ENCODE measurements at regions not wholly inside any gene's neighbourhood (a gene's known extent, or its start where the extent isn't known, plus 50 kb on each side); places are given as distances from the start of the nearest gene placed in this dataset.
"Not testable (repeated sequence)": the region's sequence is repeated elsewhere in the genome, so short reads cannot be mapped to it uniquely, and the experiment has no call there.

GRCh38 chr2:35932276-35932963, 423.2 kb upstream of the CRIM1 start:
- DNase-seq = no peak

- no peak for DNase-seq
Observed at GRCh38 chr2:35931626-35932025, 424.0 kb upstream of the CRIM1 start.

GRCh38 chr2:35931115-35931514, 424.5 kb upstream of the CRIM1 start:
- no peak for DNase-seq

DNA sequence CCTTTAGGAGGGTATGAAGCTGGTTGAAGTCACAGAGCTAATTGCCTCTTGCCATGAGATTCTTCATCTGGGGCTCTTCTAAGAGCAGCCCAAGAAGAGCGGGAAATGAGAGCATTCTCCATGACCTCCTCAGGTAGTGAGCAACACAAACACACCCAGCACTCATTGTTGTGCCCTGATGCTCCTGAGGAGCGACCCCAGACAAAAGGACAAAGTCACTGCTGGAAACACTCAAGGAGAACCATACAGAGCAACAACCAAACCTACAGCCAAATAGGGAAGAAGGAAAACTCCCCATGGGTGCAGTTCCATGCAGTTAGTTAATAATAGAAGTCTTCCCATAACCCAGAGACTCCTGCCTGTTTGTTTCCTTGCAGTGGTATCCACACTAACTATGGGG, 426.0 kb upstream of the CRIM1 start:
- DNase-seq = no peak

- no peak for DNase-seq
Observed at GRCh38 chr2:35920061-35920460, 435.5 kb upstream of the CRIM1 start.

DNA sequence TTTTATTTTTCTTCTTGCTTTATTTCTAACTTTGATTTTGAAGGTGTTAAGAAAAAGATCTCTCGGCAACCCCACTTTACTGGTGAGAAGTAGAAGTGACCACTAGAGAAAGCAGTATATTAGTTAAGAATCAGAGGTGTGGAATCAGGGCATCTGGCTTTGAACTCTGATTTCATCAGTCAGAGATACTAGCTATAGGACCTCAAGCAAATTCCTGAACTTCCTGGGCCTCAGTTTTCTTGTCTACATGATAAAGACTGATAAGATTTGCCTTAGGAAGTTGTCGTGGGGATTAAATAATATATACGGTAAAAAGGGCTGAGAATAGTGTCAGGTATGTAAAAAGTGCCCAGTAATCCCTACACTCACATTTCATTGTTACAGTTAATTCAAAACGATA, 440.3 kb upstream of the CRIM1 start:
- no peak for DNase-seq

DNA sequence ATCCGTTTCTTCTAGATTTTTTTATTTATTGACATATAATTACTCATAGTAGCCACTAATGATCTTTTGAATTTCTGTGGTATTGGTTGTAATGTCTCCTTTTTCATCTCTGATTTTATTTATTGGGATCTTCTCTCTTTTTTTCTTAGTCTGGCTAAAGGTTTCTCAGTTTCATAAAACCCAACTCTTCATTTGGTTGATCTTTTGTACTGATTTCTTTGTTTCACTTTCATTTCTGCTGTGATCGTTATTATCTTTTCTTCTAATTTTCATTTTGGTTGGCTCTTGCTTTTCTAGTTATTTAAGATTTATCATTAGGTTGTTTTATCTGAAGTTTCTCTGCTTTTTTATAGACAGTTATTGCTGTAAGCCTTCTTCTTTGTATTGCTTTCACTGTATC, 463.6 kb upstream of the CRIM1 start:
- DNase-seq = no peak

DNA sequence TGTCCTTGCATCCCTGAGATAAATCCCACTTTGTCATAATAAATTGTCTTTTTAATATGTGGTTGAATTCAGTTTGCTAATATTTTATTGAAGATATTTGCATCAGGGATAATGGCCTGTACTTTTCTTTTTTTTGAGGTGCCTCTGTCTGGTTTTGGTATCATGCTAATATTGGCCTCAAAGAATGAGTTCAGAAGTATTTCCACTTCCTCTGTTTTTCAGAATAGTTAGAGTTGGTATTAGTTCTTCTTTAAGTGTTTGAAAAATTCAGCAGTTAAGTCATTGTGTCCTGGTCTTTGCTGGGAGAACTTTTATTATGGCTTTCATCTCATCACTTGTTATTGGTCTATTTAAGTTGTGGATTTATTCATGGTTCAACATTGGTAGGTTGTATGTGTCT, 464.1 kb upstream of the CRIM1 start:
- no peak for DNase-seq

GRCh38 chr2:35887146-35887545, 468.4 kb upstream of the CRIM1 start:
- DNase-seq = no peak

DNA sequence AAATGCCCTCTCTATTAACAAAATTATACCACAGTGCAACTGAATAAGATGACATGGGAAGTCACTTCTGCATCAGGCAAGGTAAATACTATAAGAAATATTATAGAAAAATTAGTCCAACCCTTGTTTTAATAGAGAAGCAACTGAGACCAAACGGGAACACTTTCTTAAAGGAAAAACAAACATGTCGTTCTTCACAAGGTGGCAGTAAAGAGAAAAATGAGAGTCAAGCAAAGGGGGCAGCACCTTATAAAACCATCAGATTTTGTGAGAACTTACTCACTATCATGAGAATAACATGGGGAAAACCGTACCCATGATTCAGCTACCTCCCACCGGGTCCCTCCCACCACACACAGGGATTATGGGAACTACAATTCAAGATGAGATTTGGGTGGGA, 481.7 kb upstream of the CRIM1 start:
- DNase-seq = no peak

DNA sequence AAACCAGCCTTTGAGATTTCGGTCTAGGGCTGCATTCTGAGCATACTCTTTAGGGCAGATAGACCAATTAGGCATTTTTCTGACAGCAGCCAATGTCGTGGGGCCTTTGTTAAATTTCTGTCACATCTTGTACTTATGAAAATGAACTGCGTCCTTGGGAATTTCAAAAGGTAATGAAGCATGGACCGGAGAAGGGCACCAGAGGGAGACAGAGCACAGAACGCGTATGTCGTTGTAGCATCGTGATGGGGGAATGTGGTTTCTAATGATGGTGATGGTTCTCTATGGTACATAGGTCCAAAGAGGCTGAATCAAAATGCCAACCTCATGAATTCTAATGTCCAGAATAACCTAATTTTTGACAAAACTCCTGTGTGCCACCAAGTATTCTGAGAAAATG, 483.9 kb upstream of the CRIM1 start:
- no peak for DNase-seq

DNA sequence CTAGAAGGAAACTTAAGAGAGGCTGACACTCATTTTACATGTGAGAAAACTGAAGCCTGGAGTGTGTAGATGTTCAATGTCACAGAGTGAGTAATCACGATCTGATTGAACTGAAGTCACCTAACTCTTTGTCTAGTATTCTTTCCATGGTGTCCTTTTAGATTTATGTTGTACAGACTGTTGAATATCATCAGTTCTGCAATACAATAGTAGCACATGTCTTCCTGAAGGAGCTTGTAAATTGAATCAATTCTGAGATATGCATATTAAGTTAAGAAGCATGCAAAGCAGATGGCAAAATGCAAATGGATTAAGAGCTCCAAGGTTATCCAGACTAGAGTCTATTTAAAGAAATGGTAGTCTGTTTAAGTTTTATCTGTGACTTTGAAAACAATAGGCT, 484.9 kb upstream of the CRIM1 start:
- DNase-seq = no peak

GRCh38 chr2:35864141-35864540, 491.4 kb upstream of the CRIM1 start:
- DNase-seq = no peak

DNA sequence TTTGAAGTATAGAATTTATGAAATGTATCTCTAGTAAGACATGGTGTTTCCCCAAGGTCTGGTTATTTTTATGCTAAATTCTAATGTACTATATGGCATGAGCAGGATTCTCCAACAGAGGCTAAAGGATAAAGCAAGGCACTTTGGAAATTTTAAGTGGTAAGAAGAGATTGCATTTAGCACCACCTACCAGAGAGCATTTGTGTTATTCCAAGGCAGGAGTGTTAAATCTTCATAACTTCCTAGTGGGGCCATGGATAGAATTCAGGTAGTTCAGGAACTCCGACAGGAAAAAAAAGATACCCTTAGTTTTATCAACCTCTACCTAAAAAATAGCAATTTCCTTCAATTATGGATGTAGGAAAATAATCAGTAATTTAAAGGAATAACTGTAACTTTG, 497.4 kb upstream of the CRIM1 start:
- no peak for DNase-seq

- no peak for DNase-seq
Observed at GRCh38 chr2:35857498-35857897, 498.1 kb upstream of the CRIM1 start.

DNA sequence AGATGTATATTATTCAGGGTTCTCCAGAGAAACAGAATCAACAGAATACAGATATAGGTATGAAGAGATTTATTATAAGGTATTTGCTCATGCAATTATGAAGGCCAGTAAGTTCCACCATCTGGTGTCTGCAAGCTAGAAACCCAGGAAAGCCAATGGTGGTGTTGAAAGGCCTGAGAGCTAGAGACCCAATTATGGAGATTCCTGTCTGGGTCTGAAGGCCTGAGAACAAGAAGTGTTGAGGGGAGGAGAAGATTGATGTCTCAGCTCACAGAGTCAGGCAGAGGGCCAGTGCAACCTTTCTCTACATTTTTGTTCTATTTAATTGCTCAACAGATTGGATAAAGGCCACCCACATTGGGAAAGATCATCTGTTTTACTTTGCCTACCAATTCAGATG, 524.2 kb upstream of the CRIM1 start:
- DNase-seq = no peak

GRCh38 chr2:35830833-35831232, 524.7 kb upstream of the CRIM1 start:
- no peak for DNase-seq

DNA sequence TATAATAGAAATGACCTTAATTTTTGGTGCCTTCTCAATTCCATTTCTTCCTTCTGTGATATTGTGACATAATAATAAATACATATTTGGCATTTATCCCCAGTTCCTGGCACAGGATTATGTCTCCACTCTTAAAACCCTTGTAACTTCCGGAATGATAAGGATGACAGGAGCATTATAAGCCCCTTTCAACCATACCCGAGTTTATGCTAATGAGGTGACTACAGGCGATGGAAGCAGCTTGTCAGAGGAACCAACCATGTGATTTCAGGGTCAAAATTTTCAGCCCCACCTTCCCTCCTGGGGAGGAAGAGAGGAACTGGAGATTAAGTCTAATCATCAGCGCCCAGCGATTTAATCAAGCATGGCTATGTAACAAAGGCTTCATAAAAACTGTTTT, 528.5 kb upstream of the CRIM1 start:
- DNase-seq = no peak

DNA sequence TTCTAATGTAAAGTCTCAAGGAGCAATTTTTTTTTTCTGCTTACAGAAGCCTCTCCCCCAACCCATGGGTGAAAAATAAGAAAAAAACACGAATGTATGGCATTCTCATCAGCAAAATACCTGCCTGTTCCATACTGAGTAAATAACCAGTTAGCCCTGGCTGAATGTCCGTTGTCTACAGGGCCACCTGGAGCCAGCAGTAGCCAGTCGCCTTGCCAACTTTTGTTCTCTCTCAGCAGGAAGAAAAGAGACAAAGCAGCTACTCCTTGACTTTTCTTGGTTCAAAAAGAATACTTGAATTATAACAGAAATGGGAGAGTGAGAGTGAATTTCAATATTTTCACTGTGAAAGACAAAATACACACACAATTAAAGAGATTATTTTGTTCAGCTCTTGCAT, 532.9 kb upstream of the CRIM1 start:
- no peak for DNase-seq

- no peak for DNase-seq
Observed at GRCh38 chr2:35821675-35822074, 533.9 kb upstream of the CRIM1 start.

DNA sequence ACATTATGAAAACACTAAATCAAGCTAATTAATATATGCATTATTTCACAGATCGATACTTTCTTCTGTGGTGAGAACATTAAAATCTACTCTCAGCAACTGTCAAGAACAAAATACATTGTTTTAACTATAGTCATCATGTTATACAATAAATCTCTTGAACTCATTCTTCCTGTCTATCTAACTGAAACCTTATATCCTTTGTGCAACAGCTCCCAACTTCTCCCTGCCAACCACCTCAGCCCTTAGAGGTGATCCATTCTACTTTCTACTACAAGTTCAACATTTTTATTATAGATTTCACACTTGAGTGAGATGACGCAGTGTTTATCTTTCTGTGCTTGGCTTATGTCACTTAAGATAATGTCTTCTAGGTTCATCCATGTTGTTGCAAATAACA, 535.2 kb upstream of the CRIM1 start:
- no peak for DNase-seq

GRCh38 chr2:35819033-35819432, 536.5 kb upstream of the CRIM1 start:
- DNase-seq = no peak

- DNase-seq = not testable (repeated sequence)
Observed at GRCh38 chr2:35818359-35818758, 537.2 kb upstream of the CRIM1 start.

DNA sequence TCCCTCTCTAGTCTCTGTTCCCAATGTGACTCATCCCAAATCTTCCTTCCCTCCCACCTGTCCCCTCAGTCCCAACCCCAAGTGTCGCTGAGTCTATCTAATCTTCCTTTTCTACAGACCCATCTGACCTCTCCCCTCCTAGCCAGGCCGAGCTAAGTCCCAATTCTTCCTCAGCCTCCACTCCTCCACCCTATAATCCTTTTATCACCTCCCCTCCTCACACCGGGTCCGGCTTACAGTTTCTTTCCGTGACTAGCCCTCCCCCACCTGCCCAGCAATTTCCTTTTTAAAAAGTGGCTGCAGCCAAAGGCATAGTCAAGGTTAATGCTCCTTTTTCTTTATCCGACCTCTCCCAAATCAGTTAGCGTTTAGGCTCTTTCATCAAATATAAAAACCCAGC, 541.0 kb upstream of the CRIM1 start:
- not testable (repeated sequence) for DNase-seq

GRCh38 chr2:35803126-35803525, 552.5 kb upstream of the CRIM1 start:
- DNase-seq = no peak
